ENCODE measurements at regions not wholly inside any gene's neighbourhood (a gene's known extent, or its start where the extent isn't known, plus 50 kb on each side); places are given as distances from the start of the nearest gene placed in this dataset.

DNA sequence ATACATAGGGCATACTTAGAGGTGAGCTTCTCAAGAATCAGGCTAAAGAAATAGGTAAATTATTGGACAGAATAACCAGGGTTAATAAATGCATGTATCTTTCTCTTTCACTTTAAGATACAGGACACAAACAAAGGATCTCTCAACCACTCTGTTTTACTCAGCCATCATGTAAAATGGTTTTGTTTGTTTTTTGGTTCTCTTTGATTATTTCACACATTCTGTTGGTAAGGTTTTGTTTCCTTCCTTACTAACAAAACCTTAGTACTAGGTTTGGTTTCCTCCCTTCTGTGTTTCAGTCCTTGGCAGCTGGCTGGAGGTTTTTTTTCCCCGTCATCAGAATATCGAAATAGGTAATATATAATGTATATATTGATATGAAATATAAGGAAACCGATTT is 1506.8 kb upstream of the TMEFF2 start (continued):
- no peak for TF ChIP-seq CREB1 (IDR thresholded peaks at IDR 0.05; ENCODE audit: low read depth)
- TF ChIP-seq NR2F1 (conservative IDR thresholded peaks at IDR 0.05), result no peak
- TF ChIP-seq SIX5 (IDR thresholded peaks at IDR 0.05; ENCODE audit: low read depth, low read length, severe bottlenecking), result no peak
- no peak for TF ChIP-seq MLLT1 (IDR thresholded peaks at IDR 0.05)
- no peak for TF ChIP-seq SREBF1 (IDR thresholded peaks at IDR 0.05; ENCODE audit: low read length)
- no peak for TF ChIP-seq ZBED1 (IDR thresholded peaks at IDR 0.05; ENCODE audit: borderline replicate concordance)

- H3K79me2 ChIP-seq (ENCODE audit: control insufficient read depth, insufficient read depth, low read length), result no peaks in the 10 kb centered on the region
- H3K9me3 ChIP-seq (replicated peaks; ENCODE audit: control insufficient read depth, insufficient read depth, low read length), result no peaks in the 10 kb centered on the region
- H3K4me1 ChIP-seq (ENCODE audit: control insufficient read depth, insufficient read depth, low read length), result no peaks in the 10 kb centered on the region
- H3K36me3 ChIP-seq (ENCODE audit: control insufficient read depth in 2 of 2, insufficient read depth in 2 of 2, low read length in 1 of 2), result no peaks in the 10 kb centered on the region
- ATAC-seq (peak; percentile 90), DNase-seq (ENCODE audit: low read depth, low spot score) (no peak), FAIRE-seq (no peak)
- 83% methylated on average over 1 of the region's 1 CpG for WGBS (ENCODE audit: insufficient coverage, insufficient replicate concordance, low lambda C conversion rate, missing lambda C conversion rate)
- CTCF ChIA-PET, result interaction anchor here (0.6 to 1.7 kb wide), 8 partner anchors 10 to 1189 kb away, joined by 3 to 5 read pairs (median 3); no protein-coding TSS in a partner anchor
- H4K20me1 ChIP-seq (ENCODE audit: control insufficient read depth, insufficient read depth), result no peaks in the 10 kb centered on the region
- H2AFZ ChIP-seq (ENCODE audit: control insufficient read depth, low read depth, low read length), result no peak overlapping the region
- no peak overlapping the region for H3K27ac ChIP-seq (ENCODE audit: control insufficient read depth, insufficient read depth)
- no peaks in the 10 kb centered on the region for H3K27me3 ChIP-seq (replicated peaks in 1 of 2; ENCODE audit: control insufficient read depth in 2 of 2, insufficient read depth in 2 of 2, low read length in 1 of 2)
- TF ChIP-seq, protein P1, sequence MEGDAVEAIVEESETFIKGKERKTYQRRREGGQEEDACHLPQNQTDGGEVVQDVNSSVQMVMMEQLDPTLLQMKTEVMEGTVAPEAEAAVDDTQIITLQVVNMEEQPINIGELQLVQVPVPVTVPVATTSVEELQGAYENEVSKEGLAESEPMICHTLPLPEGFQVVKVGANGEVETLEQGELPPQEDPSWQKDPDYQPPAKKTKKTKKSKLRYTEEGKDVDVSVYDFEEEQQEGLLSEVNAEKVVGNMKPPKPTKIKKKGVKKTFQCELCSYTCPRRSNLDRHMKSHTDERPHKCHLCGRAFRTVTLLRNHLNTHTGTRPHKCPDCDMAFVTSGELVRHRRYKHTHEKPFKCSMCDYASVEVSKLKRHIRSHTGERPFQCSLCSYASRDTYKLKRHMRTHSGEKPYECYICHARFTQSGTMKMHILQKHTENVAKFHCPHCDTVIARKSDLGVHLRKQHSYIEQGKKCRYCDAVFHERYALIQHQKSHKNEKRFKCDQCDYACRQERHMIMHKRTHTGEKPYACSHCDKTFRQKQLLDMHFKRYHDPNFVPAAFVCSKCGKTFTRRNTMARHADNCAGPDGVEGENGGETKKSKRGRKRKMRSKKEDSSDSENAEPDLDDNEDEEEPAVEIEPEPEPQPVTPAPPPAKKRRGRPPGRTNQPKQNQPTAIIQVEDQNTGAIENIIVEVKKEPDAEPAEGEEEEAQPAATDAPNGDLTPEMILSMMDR (IDR thresholded peaks at IDR 0.05 in 2 of 3, conservative IDR thresholded peaks at IDR 0.05 in 1 of 3; ENCODE audit: control insufficient read depth in 2 of 3, extremely low read depth in 1 of 3, insufficient read depth in 1 of 3, low read depth in 3 of 3, low read length in 3 of 3), result peak; percentile 28 to 36 (median 31); a peak in 4 of 6 replicates
- peak; percentile 31; the same call in 1 of the 2 replicates for TF ChIP-seq RAD21 (IDR thresholded peaks at IDR 0.05; ENCODE audit: insufficient read depth, low read depth, low read length)
- no peak for TF ChIP-seq CREM (IDR thresholded peaks at IDR 0.05; ENCODE audit: low read depth)
- no peak overlapping the region for H3K4me3 ChIP-seq
- RAD21 ChIA-PET (ENCODE audit: unreplicated experiment), result interaction anchor here (0.9 kb wide), 1 partner anchor 1624 kb away, joined by 3 read pairs; no protein-coding TSS in a partner anchor
- H3K9ac ChIP-seq (ENCODE audit: control insufficient read depth, insufficient read depth, low read length), result no peak overlapping the region
- POLR2A ChIA-PET, result no interaction called here
- H3K4me2 ChIP-seq (ENCODE audit: control insufficient read depth, insufficient read depth), result no peak overlapping the region
- no TSS peak for BruUV-seq (replicated peaks)
- intact Hi-C loops (cut with micrococcal nuclease; ENCODE audit: unreplicated experiment), result loop anchor here (5.0 kb wide), 1 partner anchor 1622 kb away; no protein-coding TSS in a partner anchor
- SMC1A ChIA-PET (ENCODE audit: uncharacterized antibody, unreplicated experiment), result interaction anchor here (0.8 to 1.5 kb wide), 4 partner anchors 10 to 268 kb away, joined by 5 to 6 read pairs (median 6); no protein-coding TSS in a partner anchor
- in situ Hi-C loops (cut with MboI), result loop anchor here (25.0 kb wide), 1 partner anchor 1617 kb away; no protein-coding TSS in a partner anchor
Observed at GRCh38 chr2:193695367-193695766, 1500.6 kb upstream of the TMEFF2 start.

Measured in GM12878 (cell line).